SK-MEL-5 (cell line): ENCODE measurements at regions not wholly inside any gene's neighbourhood (a gene's known extent, or its start where the extent isn't known, plus 50 kb on each side); places are given as distances from the start of the nearest gene placed in this dataset.

Experiments
- DNase-seq: peaks from one replicate; pipeline ENCODE4 v3.0.0-alpha.2; 2016; ENCODE audit warnings: low read depth, low spot score
- in situ Hi-C: cut with HindIII; loops from 2 replicates; pipeline ENCODE4 v1.10.0; 2016; ENCODE audit warnings: low sequenced_read_pairs, high pct_unique_total_duplicates, low pct_unique_long_range_greater_than_20kb

DNA sequence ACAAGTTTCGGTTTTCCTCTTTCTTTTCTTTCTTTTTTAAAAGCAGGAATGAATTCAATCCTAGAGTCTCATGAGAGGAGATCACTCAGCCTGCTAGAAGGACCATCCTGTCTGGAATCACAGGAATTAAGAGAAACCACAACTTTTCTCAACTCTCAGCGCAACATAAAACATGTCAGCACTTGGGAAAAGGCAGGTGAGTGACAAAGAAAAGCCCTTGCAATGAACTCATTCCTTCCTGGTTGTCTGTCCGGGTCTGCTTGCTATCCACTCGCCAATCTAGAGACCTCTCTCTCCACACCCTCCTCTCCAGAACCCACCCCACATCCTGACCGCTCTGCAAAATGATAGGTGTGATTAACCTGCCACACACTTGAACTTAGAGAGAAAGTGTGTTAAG lies 253.8 kb downstream of the LY86 start:
- in situ Hi-C loops, result no loop called here
- no peak for DNase-seq

- in situ Hi-C loops, result no loop called here
These were observed 254.6 kb downstream of the LY86 start for GRCh38 chr6:6843057-6843627.

DNA sequence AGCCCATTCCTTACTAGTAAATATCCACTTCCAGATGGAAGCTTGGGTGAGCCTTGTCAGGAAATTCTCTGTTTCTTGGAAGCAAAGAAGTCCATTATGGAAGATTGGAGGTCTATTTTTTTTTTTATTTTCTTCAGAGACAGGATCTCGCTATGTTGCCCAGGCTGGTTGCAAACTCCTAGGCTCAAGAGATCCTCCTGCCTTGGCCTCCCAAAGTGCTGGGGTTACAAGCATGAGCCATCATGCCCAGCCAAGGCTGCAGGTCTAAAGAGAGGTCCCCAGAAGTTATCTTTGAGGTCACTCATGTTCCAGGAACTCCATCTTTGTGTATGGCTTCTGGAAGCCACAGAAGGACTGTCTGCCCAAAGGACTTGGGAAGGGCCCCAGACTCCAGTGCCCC lies 255.3 kb downstream of the LY86 start:
- in situ Hi-C loops, result no loop called here
- DNase-seq, result no peak

More at GRCh38 chr6:6843057-6843627, 254.6 kb downstream of the LY86 start:
- DNase-seq, result no peak

DNA sequence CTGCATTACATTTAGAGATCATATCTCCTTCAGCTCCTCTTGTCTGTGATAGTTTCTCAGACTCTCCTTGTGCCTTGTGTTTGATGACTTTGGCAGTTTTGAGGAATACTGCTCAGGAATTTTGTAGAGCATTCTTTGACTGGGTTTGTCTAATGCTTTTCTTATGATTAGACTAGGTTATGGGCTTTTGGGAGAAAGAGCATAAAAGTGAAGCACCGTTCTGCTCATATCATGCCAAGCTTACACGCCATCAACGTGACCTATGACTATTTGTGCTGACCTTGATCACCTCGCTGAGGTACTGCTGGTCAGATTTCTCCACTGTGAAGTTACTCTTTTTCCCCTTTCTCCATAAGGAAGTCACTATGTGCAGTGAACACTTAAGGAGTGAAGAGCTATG lies 256.0 kb downstream of the LY86 start:
- in situ Hi-C loops, result no loop called here
- no peak for DNase-seq

DNA sequence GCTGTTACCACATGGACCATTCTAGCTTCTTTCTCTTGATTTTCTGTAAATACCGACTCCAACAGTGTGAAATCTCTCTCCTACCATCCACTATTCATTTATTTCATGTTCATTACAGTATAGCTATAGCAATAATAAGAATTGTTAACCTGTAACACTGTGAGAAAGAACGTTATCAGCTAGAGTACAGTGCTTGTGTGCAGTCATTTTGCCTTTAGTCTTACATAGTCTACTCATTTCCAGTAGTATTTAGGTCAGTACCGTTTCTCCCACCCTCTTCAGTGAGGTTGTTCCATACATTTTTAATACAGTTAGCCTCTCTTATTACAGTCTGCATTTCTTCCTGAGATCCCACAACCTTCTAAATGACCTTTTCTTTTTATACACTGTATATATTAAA lies 257.1 kb downstream of the LY86 start:
- in situ Hi-C loops, result no loop called here
- no peak for DNase-seq

GRCh38 chr6:6847591-6847990 lies 259.1 kb downstream of the LY86 start:
- in situ Hi-C loops, result no loop called here

GRCh38 chr6:6851059-6851948 lies 256.5 kb upstream of the RREB1 start:
- no peak for DNase-seq
- in situ Hi-C loops, result no loop called here

More at GRCh38 chr6:6847591-6847990, 259.1 kb downstream of the LY86 start:
- DNase-seq, result no peak

DNA sequence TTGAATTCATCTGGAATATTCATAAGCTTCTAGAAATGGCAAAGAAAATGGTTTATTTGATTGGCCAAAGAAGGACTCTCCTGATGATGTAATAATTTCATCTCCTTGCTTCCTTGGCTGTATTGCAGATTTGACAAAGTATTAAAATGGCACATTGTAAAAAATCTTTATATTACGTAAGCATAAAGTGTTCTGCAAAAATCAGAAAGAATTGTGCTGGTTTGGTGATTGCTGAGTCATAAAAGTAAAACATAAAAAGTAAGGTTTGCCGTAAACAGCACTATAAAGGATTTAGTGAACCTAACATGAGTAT lies 255.9 kb upstream of the RREB1 start:
- in situ Hi-C loops, result no loop called here
- DNase-seq, result no peak

GRCh38 chr6:6856538-6857523 lies 250.9 kb upstream of the RREB1 start:
- in situ Hi-C loops, result no loop called here
- DNase-seq, result peak; percentile 78

DNA sequence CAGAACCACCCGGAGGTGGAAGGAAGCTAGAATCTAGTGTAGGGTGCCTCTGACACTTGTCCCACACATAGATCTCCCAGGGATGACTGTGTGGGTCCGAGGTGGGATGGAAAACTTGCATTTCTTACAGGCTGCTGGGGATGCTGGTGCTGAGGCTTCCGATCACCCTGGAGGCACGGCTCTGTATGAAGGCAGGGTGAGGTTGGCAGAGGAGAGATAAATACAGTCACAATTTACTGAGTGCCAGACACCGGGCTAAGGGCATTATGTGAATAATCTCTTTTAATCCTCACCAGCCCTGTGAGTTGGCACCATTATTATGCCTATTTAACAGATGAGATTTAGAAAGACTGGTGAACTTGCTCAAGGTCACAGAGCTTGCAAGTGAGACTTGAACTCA lies 250.2 kb upstream of the RREB1 start:
- in situ Hi-C loops, result no loop called here
- DNase-seq, result no peak

GRCh38 chr6:6858533-6858982 lies 249.2 kb upstream of the RREB1 start:
- DNase-seq, result no peak
- in situ Hi-C loops, result no loop called here

- in situ Hi-C loops, result no loop called here
- no peak for DNase-seq
These were observed 248.7 kb upstream of the RREB1 start for GRCh38 chr6:6859105-6859504.

- DNase-seq, result no peak
- in situ Hi-C loops, result no loop called here
These were observed 248.0 kb upstream of the RREB1 start for GRCh38 chr6:6859722-6860121.

GRCh38 chr6:6860863-6861262 lies 246.9 kb upstream of the RREB1 start:
- in situ Hi-C loops, result no loop called here
- no peak for DNase-seq

GRCh38 chr6:6861351-6861894 lies 246.3 kb upstream of the RREB1 start:
- in situ Hi-C loops, result no loop called here
- no peak for DNase-seq

- DNase-seq, result no peak
- in situ Hi-C loops, result no loop called here
These were observed 245.8 kb upstream of the RREB1 start for GRCh38 chr6:6861995-6862394.

- no peak for DNase-seq
- in situ Hi-C loops, result no loop called here
These were observed 243.7 kb upstream of the RREB1 start for GRCh38 chr6:6863970-6864639.
